Panc1 (cell line): ENCODE measurements at regions not wholly inside any gene's neighbourhood (a gene's known extent, or its start where the extent isn't known, plus 50 kb on each side); places are given as distances from the start of the nearest gene placed in this dataset.

ENCODE experiments used
- ATAC-seq: fragments of 200-7000 bp; cut with Tn5 transposase; 2 replicates; pipeline ENCODE4 v1.9.1; 2020; ENCODE audit warnings: mild to moderate bottlenecking, moderate library complexity
- BruUV-seq: library from RNA; stranded (reverse); fragments of 400-500 nt; replicated peaks from 2 replicates; lab custom pipeline; 2021; lab: Mats Ljungman, UMichigan
- CTCF ChIA-PET: fragments of 300-600 bp; sonication (Branson Sonifier 250); formaldehyde crosslinking; loops from one replicate; lab custom pipeline; 2022; ENCODE audit warnings: antibody characterized with exemption; lab: Charles Lee
- POLR2A ChIA-PET: fragments of 300-600 bp; sonication (Branson Sonifier 250); formaldehyde crosslinking; loops from one replicate; lab custom pipeline; 2022; ENCODE audit warnings: antibody characterized with exemption; lab: Charles Lee
- DNase-seq: peaks from one replicate; pipeline ENCODE4 v3.0.0-alpha.2; 2010; ENCODE audit warnings: low read depth, low spot score
- H3K27ac ChIP-seq: 2 replicates; pipeline ENCODE4 v1.5.1; 2011; ENCODE audit warnings: mild to moderate bottlenecking, low read length, inconsistent platforms
- H3K27me3 ChIP-seq: fragments of 200-500 bp; sonication (Bioruptor generic); 2 replicates; pipeline ENCODE4 v1.6.0; 2014; ENCODE audit warnings: low read length, inconsistent platforms; ENCODE audit not compliant: control insufficient read depth, insufficient read depth
- H3K36me3 ChIP-seq: fragments of 200-500 bp; sonication (Bioruptor generic); 2 replicates; pipeline ENCODE4 v1.5.1; 2014; ENCODE audit warnings: inconsistent platforms, mild to moderate bottlenecking, low read length, moderate library complexity; ENCODE audit not compliant: control insufficient read depth, insufficient read depth
- H3K4me1 ChIP-seq: 2 replicates; pipeline ENCODE4 v1.5.1; 2011; ENCODE audit warnings: inconsistent platforms, mild to moderate bottlenecking, low read length, moderate library complexity; ENCODE audit not compliant: control insufficient read depth, insufficient read depth
- H3K4me3 ChIP-seq, 2 experiments: 2 replicates each; pipeline ENCODE4 v1.5.1; 2011 to 2012; ENCODE audit warnings: low read depth in 2 of 2, low read length in 2 of 2, mild to moderate bottlenecking in 2 of 2, inconsistent platforms in 1 of 2, moderate library complexity in 1 of 2
- H3K9me3 ChIP-seq: fragments of 200-500 bp; sonication (Bioruptor generic); 2 replicates; pipeline ENCODE4 v1.5.1; 2014; ENCODE audit warnings: low read depth, mild to moderate bottlenecking, inconsistent platforms, low read length, moderate library complexity; ENCODE audit not compliant: control insufficient read depth, insufficient read depth
- CTCF ChIP-seq: fragments of 450-650 bp; IDR thresholded peaks from 2 replicates; pipeline ENCODE4 v1.5.1; 2017; ENCODE audit warnings: mild to moderate bottlenecking
- POLR2AphosphoS5 ChIP-seq: IDR thresholded peaks from 2 replicates; pipeline ENCODE4 v1.6.1; 2012; ENCODE audit warnings: mild to moderate bottlenecking, low read depth, low read length, moderate library complexity
- REST ChIP-seq, 2 experiments: IDR thresholded peaks; 2 replicates each; pipeline ENCODE4 v1.6.1; 2011 to 2012; ENCODE audit warnings: low read depth in 2 of 2, control low read depth in 1 of 2, low read length in 1 of 2, mild to moderate bottlenecking in 1 of 2, moderate library complexity in 1 of 2; ENCODE audit not compliant: insufficient read depth in 1 of 2
- SIN3A ChIP-seq: IDR thresholded peaks from 2 replicates; pipeline ENCODE4 v1.6.1; 2012; ENCODE audit warnings: low read depth, mild to moderate bottlenecking, low read length, moderate library complexity, borderline replicate concordance; ENCODE audit not compliant: insufficient read depth
- TCF7L2 ChIP-seq: IDR thresholded peaks from 2 replicates; pipeline ENCODE4 v1.6.1; 2011; ENCODE audit warnings: mild to moderate bottlenecking, low read depth, low read length, inconsistent platforms
- in situ Hi-C: cut with HindIII; loops from 2 replicates; pipeline ENCODE4 v1.10.0; 2016; ENCODE audit warnings: low sequenced_read_pairs, low pct_unique_long_range_greater_than_20kb
- intact Hi-C: fragments of 100-400 bp; cut with micrococcal nuclease; formaldehyde crosslinking; loops from one replicate; pipeline ENCODE4 v1.10.0; 2022; ENCODE audit not compliant: unreplicated experiment

GRCh38 chr17:11001651-11002050 is 163.8 kb upstream of the PIRT start:
- DNase-seq (no peak), ATAC-seq (no peak)
- no peaks in the 10 kb centered on the region for H3K36me3 ChIP-seq
- H3K27ac ChIP-seq = no peak overlapping the region
- TF ChIP-seq CTCF (no peak), POLR2AphosphoS5 (no peak), TCF7L2 (no peak), SIN3A (no peak)
- H3K27me3 ChIP-seq = no peaks in the 10 kb centered on the region
- in situ Hi-C loops = no loop called here
- ChIA-PET POLR2A (no interaction called here), CTCF (no interaction called here)
- H3K9me3 ChIP-seq = no peaks in the 10 kb centered on the region
- intact Hi-C loops = no loop called here
- BruUV-seq = no TSS peak
- no peak overlapping the region for H3K4me3 ChIP-seq
- H3K4me1 ChIP-seq = no peaks in the 10 kb centered on the region

- H3K27ac ChIP-seq = no peak overlapping the region
- no peak for TF ChIP-seq REST (IDR thresholded peaks at IDR 0.05; ENCODE audit: insufficient read depth in 1 of 2, low read depth in 2 of 2, low read length in 1 of 2)
- TF ChIP-seq CTCF = no peak
- TF ChIP-seq SIN3A = no peak
- TF ChIP-seq POLR2AphosphoS5 = no peak
- no peak for TF ChIP-seq TCF7L2
- BruUV-seq = no TSS peak
- no peaks in the 10 kb centered on the region for H3K9me3 ChIP-seq
- no peaks in the 10 kb centered on the region for H3K36me3 ChIP-seq
- in situ Hi-C loops = no loop called here
- ATAC-seq (no peak), DNase-seq (no peak)
- H3K27me3 ChIP-seq = no peaks in the 10 kb centered on the region
- no peak overlapping the region for H3K4me3 ChIP-seq
- H3K4me1 ChIP-seq = no peaks in the 10 kb centered on the region
- CTCF ChIA-PET = no interaction called here
- intact Hi-C loops = no loop called here
- POLR2A ChIA-PET = no interaction called here
Observed at GRCh38 chr17:10999484-10999883, 161.6 kb upstream of the PIRT start.
